Neural crest cell (in vitro differentiated cells): ENCODE measurements at regions not wholly inside any gene's neighbourhood (a gene's known extent, or its start where the extent isn't known, plus 50 kb on each side); places are given as distances from the start of the nearest gene placed in this dataset.
"Not testable (repeated sequence)": the region's sequence is repeated elsewhere in the genome, so short reads cannot be mapped to it uniquely, and the experiment has no call there.

ENCODE experiments used
- DNase-seq: peaks from one replicate; pipeline ENCODE4 v3.0.0; 2021; ENCODE audit warnings: low read depth, mixed read lengths, low spot score
- H3K27ac Mint-ChIP-seq: one replicate; pipeline ENCODE4 v1.8.0; 2021; ENCODE audit warnings: mild to moderate bottlenecking, mixed read lengths; ENCODE audit not compliant: unreplicated experiment
- H3K27me3 Mint-ChIP-seq: 2 replicates; pipeline ENCODE4 v1.8.0; 2021; ENCODE audit warnings: low read depth, mild to moderate bottlenecking, mixed read lengths
- H3K36me3 Mint-ChIP-seq: 2 replicates; pipeline ENCODE4 v1.8.0; 2021; ENCODE audit warnings: low read depth, mild to moderate bottlenecking, mixed read lengths
- H3K4me1 Mint-ChIP-seq: 2 replicates; pipeline ENCODE4 v1.8.0; 2021; ENCODE audit warnings: mixed read lengths
- H3K4me3 Mint-ChIP-seq: one replicate; pipeline ENCODE4 v1.8.0; 2021; ENCODE audit warnings: mild to moderate bottlenecking, mixed read lengths
- H3K9me3 Mint-ChIP-seq: 2 replicates; pipeline ENCODE4 v1.8.0; 2021; ENCODE audit warnings: mixed read lengths
- TF ChIP-seq, protein P1 (sequence below): fragments of 200-600 bp; sonication (generic); conservative IDR thresholded peaks from 2 replicates; pipeline ENCODE4 v1.5.0; 2021; ENCODE audit warnings: antibody characterized with exemption, mild to moderate bottlenecking

- no peak for DNase-seq
- no peak overlapping the region for H3K27ac Mint-ChIP-seq
- TF ChIP-seq, protein P1, sequence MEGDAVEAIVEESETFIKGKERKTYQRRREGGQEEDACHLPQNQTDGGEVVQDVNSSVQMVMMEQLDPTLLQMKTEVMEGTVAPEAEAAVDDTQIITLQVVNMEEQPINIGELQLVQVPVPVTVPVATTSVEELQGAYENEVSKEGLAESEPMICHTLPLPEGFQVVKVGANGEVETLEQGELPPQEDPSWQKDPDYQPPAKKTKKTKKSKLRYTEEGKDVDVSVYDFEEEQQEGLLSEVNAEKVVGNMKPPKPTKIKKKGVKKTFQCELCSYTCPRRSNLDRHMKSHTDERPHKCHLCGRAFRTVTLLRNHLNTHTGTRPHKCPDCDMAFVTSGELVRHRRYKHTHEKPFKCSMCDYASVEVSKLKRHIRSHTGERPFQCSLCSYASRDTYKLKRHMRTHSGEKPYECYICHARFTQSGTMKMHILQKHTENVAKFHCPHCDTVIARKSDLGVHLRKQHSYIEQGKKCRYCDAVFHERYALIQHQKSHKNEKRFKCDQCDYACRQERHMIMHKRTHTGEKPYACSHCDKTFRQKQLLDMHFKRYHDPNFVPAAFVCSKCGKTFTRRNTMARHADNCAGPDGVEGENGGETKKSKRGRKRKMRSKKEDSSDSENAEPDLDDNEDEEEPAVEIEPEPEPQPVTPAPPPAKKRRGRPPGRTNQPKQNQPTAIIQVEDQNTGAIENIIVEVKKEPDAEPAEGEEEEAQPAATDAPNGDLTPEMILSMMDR, result no peak
- H3K9me3 Mint-ChIP-seq, result peaks cover 7% of the 10 kb centered on the region
- no peak overlapping the region for H3K4me3 Mint-ChIP-seq
- peaks cover 15% of the 10 kb centered on the region for H3K4me1 Mint-ChIP-seq
- peaks cover 2% of the 10 kb centered on the region for H3K36me3 Mint-ChIP-seq
- H3K27me3 Mint-ChIP-seq, result no peaks in the 10 kb centered on the region
Observed at GRCh38 chrX:40530509-40530908, 50.3 kb upstream of the ATP6AP2 start.

- H3K27ac Mint-ChIP-seq, result no peak overlapping the region
- TF ChIP-seq, protein P1, result no peak
- H3K9me3 Mint-ChIP-seq, result peaks cover 8% of the 10 kb centered on the region
- peaks cover 15% of the 10 kb centered on the region for H3K4me1 Mint-ChIP-seq
- H3K4me3 Mint-ChIP-seq, result no peak overlapping the region
- no peak for DNase-seq
- H3K27me3 Mint-ChIP-seq, result no peaks in the 10 kb centered on the region
- H3K36me3 Mint-ChIP-seq, result peaks cover 2% of the 10 kb centered on the region
Observed at GRCh38 chrX:40527543-40527942, 53.2 kb upstream of the ATP6AP2 start.

DNA sequence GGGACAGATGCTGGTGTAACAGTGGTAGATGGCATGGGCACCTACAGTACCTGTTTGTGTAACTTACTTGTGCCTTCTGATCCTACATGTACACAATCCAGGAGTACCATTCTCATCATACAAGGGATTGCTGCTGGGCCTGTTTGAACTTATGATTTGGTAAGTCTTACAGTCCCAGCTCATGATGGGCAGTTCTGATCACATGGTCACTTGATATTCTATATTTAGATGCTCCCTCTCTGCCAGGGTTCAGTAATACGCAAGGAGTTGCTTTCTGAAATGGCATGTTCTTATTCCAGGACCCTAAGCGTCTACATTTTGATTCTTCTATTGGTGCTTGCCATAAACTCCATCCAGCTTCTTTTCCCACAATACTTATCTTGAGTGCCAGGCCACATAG is 54.4 kb upstream of the ATP6AP2 start:
- no peak for DNase-seq
- TF ChIP-seq, protein P1, result no peak
- no peaks in the 10 kb centered on the region for H3K27me3 Mint-ChIP-seq
- H3K9me3 Mint-ChIP-seq, result peaks cover 8% of the 10 kb centered on the region
- no peak overlapping the region for H3K4me3 Mint-ChIP-seq
- H3K27ac Mint-ChIP-seq, result no peak overlapping the region
- peaks cover 11% of the 10 kb centered on the region for H3K4me1 Mint-ChIP-seq
- H3K36me3 Mint-ChIP-seq, result peaks cover 2% of the 10 kb centered on the region

GRCh38 chrX:40525901-40526300 is 54.9 kb upstream of the ATP6AP2 start:
- H3K4me1 Mint-ChIP-seq, H3K27ac Mint-ChIP-seq, H3K9me3 Mint-ChIP-seq, H3K27me3 Mint-ChIP-seq, DNase-seq, H3K36me3 Mint-ChIP-seq, H3K4me3 Mint-ChIP-seq: not testable (repeated sequence)

- TF ChIP-seq, protein P1, result no peak
Observed at GRCh38 chrX:40524423-40524822, 56.3 kb upstream of the ATP6AP2 start.

GRCh38 chrX:40523852-40524251 is 56.9 kb upstream of the ATP6AP2 start:
- Mint-ChIP-seq H3K4me1 (peaks cover 10% of the 10 kb centered on the region), H3K4me3 (no peak overlapping the region)

More at GRCh38 chrX:40524423-40524822, 56.3 kb upstream of the ATP6AP2 start:
- Mint-ChIP-seq H3K27ac (no peak overlapping the region), H3K27me3 (no peaks in the 10 kb centered on the region), H3K36me3 (peaks cover 4% of the 10 kb centered on the region), H3K4me1 (peaks cover 10% of the 10 kb centered on the region), H3K4me3 (no peak overlapping the region), H3K9me3 (peaks cover 11% of the 10 kb centered on the region)
- DNase-seq, result no peak

More at GRCh38 chrX:40523852-40524251, 56.9 kb upstream of the ATP6AP2 start:
- H3K36me3 Mint-ChIP-seq, result peaks cover 4% of the 10 kb centered on the region
- no peak for DNase-seq
- no peak overlapping the region for H3K27ac Mint-ChIP-seq
- no peaks in the 10 kb centered on the region for H3K27me3 Mint-ChIP-seq
- H3K9me3 Mint-ChIP-seq, result peaks cover 11% of the 10 kb centered on the region
- TF ChIP-seq, protein P1, result no peak
